HG02798 (cell line): ENCODE measurements at regions not wholly inside any gene's neighbourhood (a gene's known extent, or its start where the extent isn't known, plus 50 kb on each side); places are given as distances from the start of the nearest gene placed in this dataset.

Experiments used
- ATAC-seq: cut with Tn5 transposase; IDR thresholded peaks from one replicate; pipeline ENCODE4 v1.9.1; 2021; ENCODE audit warnings: mild to moderate bottlenecking; ENCODE audit not compliant: unreplicated experiment, poor library complexity

DNA sequence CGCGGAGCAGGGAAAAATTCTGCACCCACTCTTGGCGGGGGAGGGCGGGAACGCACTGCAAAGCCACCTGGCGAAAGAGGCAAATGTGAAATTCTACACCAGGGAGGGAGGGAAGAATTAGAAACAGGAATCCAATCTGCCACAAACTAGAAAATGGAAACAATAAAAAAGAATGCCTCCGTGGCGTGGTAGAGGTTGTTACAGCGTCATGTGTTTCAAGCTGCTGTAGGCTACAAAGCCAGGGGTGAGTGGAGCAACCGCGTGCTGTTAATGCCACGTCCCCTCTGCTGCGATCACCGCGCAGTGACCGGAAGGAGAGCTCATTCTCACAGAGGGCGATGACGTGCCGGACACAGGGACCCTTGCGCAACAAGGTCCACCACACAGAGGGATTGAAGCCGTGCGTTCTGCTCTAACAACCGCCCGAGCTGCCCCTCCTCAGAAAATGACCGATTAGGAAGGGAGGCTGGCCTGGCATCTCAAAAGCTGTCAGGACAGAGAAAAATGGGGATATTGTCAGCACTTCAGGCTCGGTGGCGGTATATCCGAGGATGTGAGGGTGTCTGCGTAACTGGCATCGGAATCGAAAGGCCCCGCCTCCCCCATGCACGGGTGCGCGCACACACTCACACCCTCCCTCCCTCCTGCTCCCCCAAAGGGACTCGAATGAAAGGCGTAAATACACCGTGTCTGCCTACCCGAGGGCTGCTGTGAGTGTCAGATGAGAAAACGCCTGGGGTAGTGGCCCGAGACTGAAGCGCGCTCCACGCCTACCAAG lies 70.8 kb upstream of the TNRC6C start:
- no peak for ATAC-seq

- no peak for ATAC-seq
Measured at GRCh38 chr17:77888242-77889134, 70.0 kb upstream of the TNRC6C start.

DNA sequence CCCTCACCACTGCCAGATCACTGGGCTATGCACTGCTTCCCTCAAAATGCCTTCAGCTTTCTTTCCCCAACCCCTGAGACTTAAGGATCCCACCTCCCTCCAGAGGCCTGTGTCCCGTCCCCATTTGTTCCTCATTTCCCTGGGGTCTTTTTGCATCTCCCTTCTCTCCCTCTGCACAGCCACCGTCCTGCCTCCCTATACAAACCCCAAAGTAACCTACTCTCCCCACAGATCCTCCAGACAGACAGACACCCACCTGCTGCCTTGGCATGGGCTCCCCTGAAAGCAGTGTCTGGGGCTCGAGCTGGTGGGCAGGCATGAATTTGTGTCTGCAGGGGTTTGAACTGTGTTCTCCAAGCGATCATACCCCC lies 69.4 kb upstream of the TNRC6C start:
- ATAC-seq: no peak

GRCh38 chr17:77889866-77890760 lies 68.4 kb upstream of the TNRC6C start:
- ATAC-seq: no peak

- no peak for ATAC-seq
Measured at GRCh38 chr17:77890771-77891170, 67.7 kb upstream of the TNRC6C start.

DNA sequence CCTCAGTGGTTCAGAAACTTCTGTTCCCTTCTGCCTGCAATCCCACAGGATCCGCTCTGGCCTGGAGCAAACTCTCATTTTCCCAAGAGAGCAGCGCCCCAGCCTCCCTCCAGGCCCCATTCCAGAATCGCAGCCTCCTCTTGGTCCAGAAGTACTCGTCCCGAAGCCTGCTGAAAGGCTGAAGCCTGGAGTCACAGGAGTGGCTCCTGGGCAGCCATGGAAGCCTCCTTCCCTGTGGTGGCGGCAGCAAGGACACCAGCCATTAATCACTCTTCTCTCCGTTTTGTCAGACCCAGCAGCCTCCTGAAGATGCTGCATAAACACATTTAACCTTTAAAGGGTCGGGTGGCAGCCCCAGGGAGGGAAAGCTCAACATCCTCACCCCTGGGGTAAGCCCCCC lies 66.9 kb upstream of the TNRC6C start:
- ATAC-seq: no peak

DNA sequence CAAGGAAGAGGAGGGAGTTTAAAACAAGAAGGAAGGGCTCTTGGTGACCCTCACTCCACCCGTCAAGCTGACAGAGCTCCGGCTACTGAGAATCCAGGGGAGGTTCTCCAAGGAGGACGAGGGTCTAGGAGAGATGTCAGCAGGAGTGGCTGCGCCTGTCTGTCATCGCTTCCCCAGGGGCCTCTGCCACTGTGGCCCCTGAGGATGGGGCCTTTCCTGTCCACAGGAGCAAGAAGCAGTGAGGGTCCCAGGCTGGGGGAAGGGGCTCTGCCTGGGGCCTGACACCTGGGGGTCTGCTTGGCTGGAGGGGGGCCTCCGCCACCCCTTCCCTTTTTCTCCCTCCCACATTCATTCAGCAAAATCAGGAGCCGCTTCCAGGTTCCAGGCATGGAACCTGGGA lies 66.5 kb upstream of the TNRC6C start:
- ATAC-seq: no peak

- no peak for ATAC-seq
Measured at GRCh38 chr17:77892469-77893143, 65.9 kb upstream of the TNRC6C start.

- no peak for ATAC-seq
Measured at GRCh38 chr17:77893144-77894044, 65.1 kb upstream of the TNRC6C start.

- ATAC-seq: no peak
Measured at GRCh38 chr17:77894126-77894956, 64.2 kb upstream of the TNRC6C start.

DNA sequence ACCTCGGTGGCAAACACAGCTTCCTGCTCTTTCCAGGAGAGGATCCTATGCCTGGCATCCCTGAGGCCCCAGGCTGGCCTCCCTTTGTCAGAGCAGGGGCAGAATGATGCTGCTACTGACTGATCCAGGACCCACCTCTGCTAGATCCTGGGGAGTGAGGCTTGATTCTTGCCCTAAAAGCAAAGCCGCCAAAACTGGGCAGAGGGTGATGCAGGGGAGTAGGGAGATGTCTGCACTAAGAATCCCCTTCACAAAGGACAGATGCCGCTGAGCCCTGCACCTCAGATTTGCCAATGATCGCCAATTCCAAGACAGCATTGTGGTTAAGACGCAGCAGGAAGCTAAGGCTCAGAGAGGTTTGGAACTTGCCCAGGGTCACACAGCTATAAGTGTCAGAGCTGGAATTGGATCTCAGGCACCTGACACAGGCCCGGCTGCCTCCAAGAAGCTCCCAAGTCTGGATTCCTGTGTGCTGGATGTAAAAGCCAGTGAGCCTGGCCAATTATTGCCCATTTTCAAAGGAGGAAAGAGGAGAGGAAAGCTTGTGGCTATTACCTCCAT lies 60.7 kb upstream of the TNRC6C start:
- no peak for ATAC-seq

DNA sequence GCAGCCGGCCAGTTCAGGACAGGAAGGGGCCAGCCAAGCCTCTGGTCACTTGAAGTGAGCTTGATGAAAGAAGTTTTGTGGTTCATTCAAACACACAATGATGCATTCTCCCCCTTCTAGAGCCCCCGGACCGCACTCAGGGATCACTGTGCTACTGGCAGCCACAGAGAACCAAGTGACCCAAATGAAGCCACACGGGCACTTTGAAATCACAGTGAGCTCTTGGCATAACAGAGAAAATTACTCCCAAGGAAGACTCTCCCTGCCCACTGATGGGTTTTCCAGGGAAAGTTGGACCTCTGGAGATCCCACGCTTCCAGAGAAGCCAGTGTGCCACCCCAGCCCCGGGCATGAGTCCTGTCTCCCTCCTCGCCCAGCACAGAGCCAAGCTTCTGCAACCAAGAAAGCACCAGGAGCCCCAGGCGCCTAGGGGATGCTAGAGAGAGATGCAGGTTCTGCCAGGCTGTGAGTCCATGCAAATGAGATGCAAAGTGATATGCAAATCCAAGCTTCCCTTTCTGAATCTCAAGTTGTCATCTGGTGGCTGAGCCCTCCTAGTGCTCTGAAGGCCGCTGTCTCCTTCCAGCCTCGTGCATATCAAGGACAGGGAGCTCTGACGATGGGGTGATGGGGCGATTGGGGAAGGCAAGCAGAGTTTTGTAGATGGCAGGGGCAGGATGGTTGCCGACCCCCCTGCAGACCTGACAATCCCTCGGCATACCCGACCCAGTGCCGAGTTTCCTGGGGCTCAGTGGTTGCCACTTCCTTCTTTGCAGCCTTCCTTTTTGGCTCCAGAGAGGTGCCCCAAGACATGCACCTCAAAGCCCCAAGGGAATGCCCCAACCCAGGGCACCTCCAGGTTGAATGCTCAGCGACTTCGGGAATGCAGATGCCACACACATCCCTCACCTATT lies 59.7 kb upstream of the TNRC6C start:
- ATAC-seq: no peak

DNA sequence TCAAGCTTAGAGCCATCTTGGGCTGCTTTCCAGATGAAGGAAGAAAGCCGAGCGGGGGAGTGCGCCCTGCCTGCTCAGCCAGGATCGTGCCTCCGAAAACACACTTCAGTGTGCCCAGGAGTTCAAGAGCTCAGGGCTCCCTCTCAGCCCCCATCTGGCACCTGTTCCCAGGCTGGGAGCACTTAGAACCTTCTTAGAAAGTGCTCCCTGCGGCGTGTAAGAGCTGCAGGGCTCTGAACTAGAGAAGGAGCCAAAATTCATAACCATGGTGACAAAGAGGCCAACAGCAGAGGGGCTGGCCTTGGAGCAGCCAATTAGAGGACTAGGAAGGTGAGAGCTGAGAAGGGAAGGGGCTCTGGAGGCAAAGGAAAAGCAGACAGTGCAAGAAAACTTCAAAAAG lies 59.0 kb upstream of the TNRC6C start:
- ATAC-seq: no peak

- ATAC-seq: no peak
Measured at GRCh38 chr17:77901481-77901880, 57.0 kb upstream of the TNRC6C start.

DNA sequence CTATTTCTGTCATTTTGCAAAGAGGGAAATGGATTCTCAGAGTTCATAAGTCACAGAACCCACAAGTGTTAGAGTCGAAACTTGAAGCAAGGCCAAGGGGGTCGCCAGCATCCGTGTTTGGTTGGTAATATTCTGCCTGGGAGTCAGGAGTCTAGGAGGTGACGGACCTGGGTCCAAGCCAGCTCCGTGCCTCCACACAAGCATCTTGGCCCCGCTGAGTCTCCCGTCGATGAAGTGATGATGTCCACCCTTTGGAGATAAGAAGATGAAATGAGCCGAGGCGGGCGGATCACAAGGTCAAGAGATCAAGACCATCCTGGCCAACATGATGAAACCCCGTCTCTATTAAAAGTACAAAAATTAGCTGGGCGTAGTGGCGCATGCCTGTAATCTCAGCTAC lies 53.2 kb upstream of the TNRC6C start:
- ATAC-seq: no peak

GRCh38 chr17:77905766-77906165 lies 52.7 kb upstream of the TNRC6C start:
- ATAC-seq: no peak

- no peak for ATAC-seq
Measured at GRCh38 chr17:77906377-77906871, 52.1 kb upstream of the TNRC6C start.
